GM12878 (cell line): ENCODE measurements at regions not wholly inside any gene's neighbourhood (a gene's known extent, or its start where the extent isn't known, plus 50 kb on each side); places are given as distances from the start of the nearest gene placed in this dataset.

Experiments used
- ATAC-seq: fragments of 200-7000 bp; cut with Tn5 transposase; 3 replicates; pipeline ENCODE4 v1.9.1; 2020; ENCODE audit warnings: mild to moderate bottlenecking, moderate library complexity
- BruUV-seq: library from RNA; stranded (reverse); fragments of 400-500 nt; replicated peaks from 2 replicates; lab custom pipeline; 2021; lab: Mats Ljungman, UMichigan
- CTCF ChIA-PET: fragments of 300-600 bp; sonication (Branson Sonifier 250); formaldehyde crosslinking; extraction: SDS; loops from one replicate; lab custom pipeline; 2021; ENCODE audit warnings: inconsistent platforms; lab: Yijun Ruan, JAX
- POLR2A ChIA-PET: fragments of 350-600 bp; formaldehyde crosslinking; extraction: SDS; loops from one replicate; lab custom pipeline; 2021; ENCODE audit warnings: inconsistent platforms; lab: Charles Lee
- RAD21 ChIA-PET: fragments of 300-600 bp; sonication (Branson Sonifier 250); formaldehyde crosslinking; loops from one replicate; lab custom pipeline; 2023; ENCODE audit warnings: antibody characterized with exemption; ENCODE audit not compliant: unreplicated experiment; lab: Charles Lee
- SMC1A ChIA-PET: fragments of 300-600 bp; sonication (Branson Sonifier 250); formaldehyde crosslinking; loops from one replicate; lab custom pipeline; 2023; ENCODE audit not compliant: unreplicated experiment, uncharacterized antibody; lab: Charles Lee
- DNase-seq: peaks from one replicate; pipeline ENCODE4 v3.0.0-alpha.2; 2011; ENCODE audit warnings: low read depth, low spot score
- FAIRE-seq: peaks from 3 replicates; lab custom pipeline; 2011; peaks lifted over from hg19 to GRCh38; lab: Jason Lieb, UNC
- H2AFZ ChIP-seq: 2 replicates; pipeline ENCODE4 v1.6.0; 2011; ENCODE audit warnings: low read depth, low read length, control low read depth; ENCODE audit not compliant: control insufficient read depth
- H3K27ac ChIP-seq: 2 replicates; pipeline ENCODE4 v1.5.1; 2011; ENCODE audit warnings: control low read depth; ENCODE audit not compliant: control insufficient read depth, insufficient read depth
- H3K27me3 ChIP-seq, 2 experiments: replicated peaks in 1 of 2; 2 replicates each; pipeline versions ENCODE4 v1.6.0 to v1.6.1; 2011; ENCODE audit warnings: low read length in 1 of 2; ENCODE audit not compliant: control insufficient read depth in 2 of 2, insufficient read depth in 2 of 2
- H3K36me3 ChIP-seq, 2 experiments: 2 replicates each; pipeline ENCODE4 v1.5.1; 2011; ENCODE audit warnings: low read length in 1 of 2; ENCODE audit not compliant: control insufficient read depth in 2 of 2, insufficient read depth in 2 of 2
- H3K4me1 ChIP-seq: 2 replicates; pipeline ENCODE4 v1.6.1; 2011; ENCODE audit warnings: mild to moderate bottlenecking, low read length, moderate library complexity, mixed read lengths; ENCODE audit not compliant: control insufficient read depth, insufficient read depth
- H3K4me2 ChIP-seq: 2 replicates; pipeline ENCODE4 v1.6.0; 2011; ENCODE audit warnings: control low read depth; ENCODE audit not compliant: control insufficient read depth, insufficient read depth
- H3K4me3 ChIP-seq: fragments of 200-600 bp; sonication (generic); 2 replicates; pipeline ENCODE4 v1.5.1; 2016
- H3K79me2 ChIP-seq: 2 replicates; pipeline ENCODE4 v1.6.0; 2011; ENCODE audit warnings: low read length; ENCODE audit not compliant: control insufficient read depth, insufficient read depth
- H3K9ac ChIP-seq: 2 replicates; pipeline ENCODE4 v1.8.0; 2011; ENCODE audit warnings: low read length, control low read depth, mixed read lengths; ENCODE audit not compliant: control insufficient read depth, insufficient read depth
- H3K9me3 ChIP-seq: replicated peaks from 3 replicates; pipeline ENCODE4 v1.5.1; 2011; ENCODE audit warnings: mild to moderate bottlenecking, low read length; ENCODE audit not compliant: control insufficient read depth, insufficient read depth
- H4K20me1 ChIP-seq: 2 replicates; pipeline ENCODE4 v1.6.0; 2011; ENCODE audit not compliant: control insufficient read depth, insufficient read depth
- ATF7 ChIP-seq: fragments of 450-650 bp; IDR thresholded peaks from 2 replicates; pipeline ENCODE4 v1.6.1; 2016; ENCODE audit warnings: low read depth, mild to moderate bottlenecking
- CBX3 ChIP-seq: fragments of 200-600 bp; sonication (generic); IDR thresholded peaks from 2 replicates; pipeline ENCODE4 v1.6.1; 2016; ENCODE audit warnings: low read depth, borderline replicate concordance
- CBX5 ChIP-seq: sonication (generic); IDR thresholded peaks from 2 replicates; pipeline ENCODE4 v1.6.1; 2016; ENCODE audit warnings: low read depth, moderate library complexity, mild to moderate bottlenecking, inconsistent platforms
- DPF2 ChIP-seq: fragments of 450-650 bp; IDR thresholded peaks from 2 replicates; pipeline ENCODE4 v1.6.1; 2017; ENCODE audit warnings: mild to moderate bottlenecking
- ELK1 ChIP-seq: IDR thresholded peaks from 2 replicates; pipeline ENCODE4 v1.6.1; 2012; ENCODE audit warnings: low read depth, low read length, improper control_type of control experiment
- ESRRA ChIP-seq: IDR thresholded peaks from 2 replicates; pipeline ENCODE4 v1.6.1; 2012; ENCODE audit warnings: mild to moderate bottlenecking, low read length, improper control_type of control experiment
- MEF2A ChIP-seq: IDR thresholded peaks from 2 replicates; pipeline ENCODE4 v1.6.1; 2011; ENCODE audit warnings: low read depth, mild to moderate bottlenecking, low read length, moderate library complexity; ENCODE audit not compliant: insufficient read depth
- POLR2AphosphoS5 ChIP-seq: IDR thresholded peaks from 2 replicates; pipeline ENCODE4 v1.6.1; 2011; ENCODE audit warnings: mild to moderate bottlenecking, low read length, inconsistent platforms
- POU2F2 ChIP-seq: IDR thresholded peaks from 3 replicates; pipeline ENCODE4 v1.6.1; 2011; ENCODE audit warnings: low read depth, mild to moderate bottlenecking, low read length, borderline replicate concordance
- RELA ChIP-seq: fragments of 450-650 bp; IDR thresholded peaks from 2 replicates; pipeline ENCODE4 v1.8.0; 2014; ENCODE audit warnings: borderline replicate concordance; ENCODE audit not compliant: partially characterized antibody
- TCF12 ChIP-seq: IDR thresholded peaks from 2 replicates; pipeline ENCODE4 v1.6.1; 2011; ENCODE audit warnings: low read depth, mild to moderate bottlenecking, low read length
- ZNF384 ChIP-seq: IDR thresholded peaks from 2 replicates; pipeline ENCODE4 v1.6.1; 2012; ENCODE audit warnings: low read depth, mild to moderate bottlenecking, low read length, improper control_type of control experiment, borderline replicate concordance
- ZNF592 ChIP-seq: fragments of 450-650 bp; IDR thresholded peaks from 2 replicates; pipeline ENCODE4 v1.6.1; 2017; ENCODE audit warnings: mild to moderate bottlenecking, moderate library complexity
- WGBS: methylation state at CpG from one replicate; pipeline ENCODE4 v1.1.6; 2016; ENCODE audit warnings: low lambda C conversion rate; ENCODE audit not compliant: insufficient replicate concordance, insufficient coverage; ENCODE audit errors: missing lambda C conversion rate; 5-methylcytosine and 5-hydroxymethylcytosine counted together
- in situ Hi-C: fragments of 300-500 bp; cut with MboI; formaldehyde crosslinking; loops from 9 replicates; pipeline ENCODE4 v1.14.3; 2018; ENCODE audit warnings: mixed read lengths
- intact Hi-C: fragments of 100-400 bp; cut with micrococcal nuclease; formaldehyde crosslinking; loops from one replicate; pipeline ENCODE4 v1.14.2; 2022; ENCODE audit not compliant: unreplicated experiment

- no peak for TF ChIP-seq ZNF384
- TF ChIP-seq, all 136 proteins: peak for 0
- RAD21 ChIA-PET: no interaction called here
- BruUV-seq: no TSS peak
- Histone ChIP-seq H3K27me3 (no peaks in the 10 kb centered on the region), H3K9me3 (no peaks in the 10 kb centered on the region), H4K20me1 (no peaks in the 10 kb centered on the region), H2AFZ (no peak overlapping the region), H3K9ac (no peak overlapping the region), H3K4me1 (peaks cover 14% of the 10 kb centered on the region), H3K79me2 (no peaks in the 10 kb centered on the region), H3K36me3 (no peaks in the 10 kb centered on the region), H3K4me3 (no peak overlapping the region), H3K27ac (no peak overlapping the region), H3K4me2 (no peak overlapping the region)
- CTCF ChIA-PET: interaction anchor here (0.8 kb wide), 1 partner anchor 37 kb away, joined by 3 read pairs; no protein-coding TSS in a partner anchor
- FAIRE-seq (no peak), ATAC-seq (no peak), DNase-seq (no peak)
- intact Hi-C loops: no loop called here
- in situ Hi-C loops: no loop called here
- WGBS: 16% methylated on average over 3 of the region's 3 CpGs
- POLR2A ChIA-PET: interaction anchor here (0.6 to 1.1 kb wide), 2 partner anchors 33 to 848 kb away, joined by 3 read pairs; no protein-coding TSS in a partner anchor
- SMC1A ChIA-PET: no interaction called here
Observed at GRCh38 chr20:36101192-36101591, 53.3 kb upstream of the EPB41L1 start.

GRCh38 chr20:36102306-36102705 is 52.2 kb upstream of the EPB41L1 start:
- Histone ChIP-seq H3K27ac (no peak overlapping the region), H3K4me3 (no peak overlapping the region), H3K27me3 (no peaks in the 10 kb centered on the region), H3K36me3 (no peaks in the 10 kb centered on the region), H3K9ac (no peak overlapping the region), H3K9me3 (no peaks in the 10 kb centered on the region), H2AFZ (no peak overlapping the region), H4K20me1 (no peaks in the 10 kb centered on the region), H3K4me1 (peaks cover 14% of the 10 kb centered on the region), H3K79me2 (no peaks in the 10 kb centered on the region), H3K4me2 (no peak overlapping the region)
- FAIRE-seq (no peak), ATAC-seq (no peak), DNase-seq (no peak)
- POLR2A ChIA-PET: no interaction called here
- BruUV-seq: no TSS peak
- RAD21 ChIA-PET: interaction anchor here (1.3 kb wide), 1 partner anchor 107 kb away, joined by 7 read pairs; no protein-coding TSS in a partner anchor
- 51% methylated on average over 3 of the region's 3 CpGs for WGBS
- intact Hi-C loops: no loop called here
- in situ Hi-C loops: no loop called here
- CTCF ChIA-PET: interaction anchor here (2.2 kb wide), 1 partner anchor 110 kb away, joined by 7 read pairs; no protein-coding TSS in a partner anchor
- SMC1A ChIA-PET: interaction anchor here (1.7 kb wide), 1 partner anchor 17 kb away, joined by 3 read pairs; no protein-coding TSS in a partner anchor
- no peak for TF ChIP-seq ELK1
- TF ChIP-seq CBX5: no peak
- TF ChIP-seq CBX3: no peak
- TF ChIP-seq POLR2AphosphoS5: no peak
- TF ChIP-seq RELA: no peak
- TF ChIP-seq ZNF592: no peak
- no peak for TF ChIP-seq POU2F2
- TF ChIP-seq TCF12: no peak
- TF ChIP-seq ATF7: no peak
- TF ChIP-seq MEF2A: no peak
- TF ChIP-seq DPF2: no peak
- TF ChIP-seq ESRRA: no peak
